ENCODE measurements at regions not wholly inside any gene's neighbourhood (a gene's known extent, or its start where the extent isn't known, plus 50 kb on each side); places are given as distances from the start of the nearest gene placed in this dataset.
"Not testable (repeated sequence)": the region's sequence is repeated elsewhere in the genome, so short reads cannot be mapped to it uniquely, and the experiment has no call there.

DNA sequence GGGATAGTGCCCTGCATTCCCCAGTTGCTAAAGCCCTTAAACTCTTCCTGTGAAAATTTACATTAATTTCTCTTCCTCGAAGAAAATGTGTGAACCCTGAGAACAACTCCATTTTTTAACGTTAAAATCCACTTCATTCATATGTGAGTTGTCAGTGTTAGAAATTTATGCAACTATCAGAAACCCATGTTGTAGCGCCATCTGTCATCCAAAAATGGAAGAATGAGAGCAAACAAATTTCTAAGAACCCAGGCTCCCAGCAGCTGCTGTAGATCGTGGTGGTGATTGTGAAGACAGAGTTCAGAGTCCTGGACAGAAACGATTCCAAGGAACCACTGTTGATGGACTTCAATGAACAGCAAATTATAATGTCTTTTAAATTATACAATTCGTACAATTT, 179.7 kb upstream of the NDN start:
- Histone ChIP-seq H3K9ac (ENCODE audit: low read length) (no peak overlapping the region), H3K4me3 (ENCODE audit: low read depth, low read length) (no peak overlapping the region), H3K4me1 (ENCODE audit: control insufficient read depth, insufficient read depth, low read length) (peaks cover 5% of the 10 kb centered on the region; the same call in 1 of the 2 replicates), H3K27ac (ENCODE audit: low read depth, low read length) (no peak overlapping the region), H3K36me3 (ENCODE audit: control insufficient read depth, insufficient read depth, low read length) (no peaks in the 10 kb centered on the region), H3K9me3 (ENCODE audit: control insufficient read depth, insufficient read depth, low read depth, low read length) (peaks cover 9% of the 10 kb centered on the region; the same call in 1 of the 2 replicates), H3K27me3 (ENCODE audit: control insufficient read depth, insufficient read depth, low read length) (no peaks in the 10 kb centered on the region; the same call in 1 of the 2 replicates)

DNA sequence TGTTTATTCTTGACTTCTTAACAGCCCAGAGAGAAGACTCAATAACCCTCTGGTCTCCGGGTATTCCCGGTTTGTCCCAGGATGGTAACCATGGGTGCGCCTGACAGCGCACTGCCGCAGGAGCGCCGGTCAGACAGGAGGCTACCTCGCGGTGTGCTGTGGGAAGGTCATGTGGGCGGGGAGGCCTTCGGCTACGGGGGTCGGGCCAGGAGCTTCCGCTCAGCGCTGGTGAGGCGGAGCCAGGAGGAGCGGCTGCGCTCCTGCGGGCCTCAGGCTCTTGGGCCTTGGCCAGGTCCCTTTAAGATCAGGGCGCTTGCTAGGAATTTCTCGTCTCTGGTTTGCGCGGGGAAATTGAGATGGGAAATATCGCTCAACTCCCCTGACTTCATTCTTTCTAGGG, 182.3 kb upstream of the NDN start:
- Histone ChIP-seq H3K9ac (ENCODE audit: low read length) (no peak overlapping the region), H3K4me3 (ENCODE audit: low read depth, low read length) (peak overlapping the region; percentile 48), H3K27ac (ENCODE audit: low read depth, low read length) (no peak overlapping the region), H3K36me3 (ENCODE audit: control insufficient read depth, insufficient read depth, low read length) (no peaks in the 10 kb centered on the region), H3K9me3 (ENCODE audit: control insufficient read depth, insufficient read depth, low read depth, low read length) (peaks cover 9% of the 10 kb centered on the region; the same call in 1 of the 2 replicates), H3K27me3 (ENCODE audit: control insufficient read depth, insufficient read depth, low read length) (no peaks in the 10 kb centered on the region; the same call in 1 of the 2 replicates), H3K4me1 (ENCODE audit: control insufficient read depth, insufficient read depth, low read length) (peaks cover 5% of the 10 kb centered on the region; the same call in 1 of the 2 replicates)

DNA sequence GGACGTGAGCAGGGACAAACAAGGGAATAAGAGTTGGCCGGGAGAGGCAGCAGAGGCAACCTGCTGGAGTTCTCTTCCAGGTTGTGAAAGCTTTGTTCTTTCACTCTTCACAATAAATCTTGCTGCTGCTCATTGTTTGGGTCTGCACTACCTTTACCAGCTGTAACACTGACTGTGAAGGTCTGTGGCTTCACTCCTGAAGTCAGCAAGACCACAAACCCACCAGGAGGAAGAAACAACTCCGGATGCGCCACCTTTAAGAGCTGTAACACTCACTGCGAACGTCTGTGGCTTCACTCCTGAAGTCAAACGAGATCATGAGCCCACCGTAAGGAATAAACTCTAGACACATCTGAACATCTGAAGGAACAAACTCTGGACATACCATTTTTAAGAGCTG, 186.5 kb upstream of the NDN start:
- Histone ChIP-seq H3K27me3 (ENCODE audit: control insufficient read depth, insufficient read depth, low read length) (peaks cover 15% of the 10 kb centered on the region; the same call in 1 of the 2 replicates), H3K9me3 (ENCODE audit: control insufficient read depth, insufficient read depth, low read depth, low read length) (peaks cover 10% of the 10 kb centered on the region; the same call in 1 of the 2 replicates)
- H3K4me3 ChIP-seq (ENCODE audit: low read depth, low read length); H3K27ac ChIP-seq (ENCODE audit: low read depth, low read length); H3K4me1 ChIP-seq (ENCODE audit: control insufficient read depth, insufficient read depth, low read length); H3K36me3 ChIP-seq (ENCODE audit: control insufficient read depth, insufficient read depth, low read length); H3K9ac ChIP-seq (ENCODE audit: low read length): not testable (repeated sequence)

DNA sequence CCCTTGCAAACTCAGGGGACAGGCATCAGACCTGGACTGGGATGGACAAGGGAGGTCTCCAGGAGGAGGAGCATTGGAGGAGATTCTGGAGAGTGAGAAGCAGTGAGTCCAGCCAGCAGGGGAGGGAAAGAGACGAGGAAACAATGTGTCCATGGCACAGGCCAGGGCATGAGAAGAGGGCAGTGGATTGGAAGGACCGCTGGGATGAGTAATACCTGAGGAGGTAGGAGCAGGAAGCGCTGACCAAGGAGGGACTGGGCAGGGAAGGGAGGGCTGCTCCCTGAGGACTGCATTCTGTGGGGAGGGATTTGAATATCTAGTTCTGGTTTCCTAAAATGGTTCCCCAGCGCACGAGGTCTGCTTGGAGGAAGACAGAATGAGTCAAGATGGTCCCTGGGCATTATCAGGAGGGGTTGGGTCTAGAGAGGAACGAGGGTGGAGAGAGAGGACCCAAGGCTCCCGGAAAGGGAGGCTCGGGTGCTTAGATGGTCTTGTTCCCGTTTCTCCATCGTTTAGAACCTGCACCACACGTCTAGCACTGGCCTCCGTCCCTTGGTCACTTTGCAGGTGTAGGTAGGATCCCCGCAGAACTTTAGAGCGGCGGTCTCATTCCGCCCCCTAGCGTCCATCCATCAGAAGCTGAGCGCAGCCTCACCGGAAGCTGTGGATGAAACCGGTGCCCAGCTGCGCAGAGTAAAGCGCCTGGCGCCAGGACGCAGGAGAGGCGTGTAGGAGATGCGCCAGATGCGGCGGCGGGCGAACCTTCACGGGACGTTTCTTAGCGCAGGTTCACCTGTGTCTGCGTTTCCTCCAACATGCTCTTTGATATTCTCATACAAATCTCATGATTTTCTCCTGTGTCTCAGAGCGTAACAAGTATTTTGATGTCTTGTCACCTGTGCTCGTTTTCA, 190.7 kb upstream of the NDN start:
- no peaks in the 10 kb centered on the region for H3K36me3 ChIP-seq (ENCODE audit: control insufficient read depth, insufficient read depth, low read length)
- H3K9ac ChIP-seq (ENCODE audit: low read length) = no peak overlapping the region
- peak overlapping the region; percentile 43 for H3K4me3 ChIP-seq (ENCODE audit: low read depth, low read length)
- peaks cover 18% of the 10 kb centered on the region; the same call in 1 of the 2 replicates for H3K9me3 ChIP-seq (ENCODE audit: control insufficient read depth, insufficient read depth, low read depth, low read length)
- H3K27ac ChIP-seq (ENCODE audit: low read depth, low read length) = no peak overlapping the region
- peaks cover 20% of the 10 kb centered on the region; the same call in 1 of the 2 replicates for H3K27me3 ChIP-seq (ENCODE audit: control insufficient read depth, insufficient read depth, low read length)
- H3K4me1 ChIP-seq (ENCODE audit: control insufficient read depth, insufficient read depth, low read length) = no peaks in the 10 kb centered on the region

DNA sequence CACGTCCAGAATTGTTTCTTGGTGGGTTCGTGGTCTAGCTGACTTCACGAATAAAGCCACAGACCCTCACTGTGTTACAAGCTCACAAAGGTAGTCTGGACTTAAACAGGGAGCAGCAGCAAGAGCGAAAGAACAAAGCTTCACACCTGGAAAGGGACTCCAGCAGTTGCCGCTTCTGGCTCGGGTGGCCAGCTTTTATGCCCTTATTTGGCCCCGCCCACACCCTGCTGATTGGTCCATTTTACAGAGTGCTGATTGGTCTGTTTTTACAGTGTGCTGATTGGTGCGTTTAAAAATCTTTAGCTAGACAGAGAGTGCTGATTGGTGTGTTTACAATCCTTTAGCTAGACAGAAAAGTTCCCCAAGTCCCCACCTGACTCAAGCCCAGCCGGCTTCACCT, 194.2 kb upstream of the NDN start:
- peaks cover 9% of the 10 kb centered on the region; the same call in 1 of the 2 replicates for H3K9me3 ChIP-seq (ENCODE audit: control insufficient read depth, insufficient read depth, low read depth, low read length)
- no peaks in the 10 kb centered on the region for H3K4me1 ChIP-seq (ENCODE audit: control insufficient read depth, insufficient read depth, low read length)
- H3K27me3 ChIP-seq (ENCODE audit: control insufficient read depth, insufficient read depth, low read length) = peaks cover 20% of the 10 kb centered on the region; the same call in 1 of the 2 replicates
- no peak overlapping the region for H3K9ac ChIP-seq (ENCODE audit: low read length)
- no peak overlapping the region for H3K4me3 ChIP-seq (ENCODE audit: low read depth, low read length)
- H3K27ac ChIP-seq (ENCODE audit: low read depth, low read length) = no peak overlapping the region
- no peaks in the 10 kb centered on the region for H3K36me3 ChIP-seq (ENCODE audit: control insufficient read depth, insufficient read depth, low read length)

DNA sequence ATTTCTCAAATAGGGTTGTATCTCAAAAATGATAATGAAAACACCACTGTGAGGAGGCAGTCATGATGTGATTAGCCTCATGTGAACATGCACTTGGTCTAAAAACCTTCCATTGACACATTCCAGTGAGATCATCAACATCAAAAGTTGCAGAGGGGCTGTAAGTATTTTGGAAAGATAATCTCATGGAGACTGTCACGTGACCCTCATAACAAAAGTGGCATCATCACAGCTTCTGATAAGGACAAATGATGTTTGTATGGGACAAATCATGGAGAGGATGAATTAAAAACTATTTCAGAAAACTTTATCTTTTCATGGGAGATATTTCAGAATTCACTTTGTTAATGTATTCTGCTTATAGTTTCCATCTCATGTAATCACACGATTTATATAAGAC, 203.1 kb upstream of the NDN start:
- no peak overlapping the region for H3K9ac ChIP-seq (ENCODE audit: low read length)
- no peak overlapping the region for H3K27ac ChIP-seq (ENCODE audit: low read depth, low read length)
- H3K4me3 ChIP-seq (ENCODE audit: low read depth, low read length) = no peak overlapping the region
- H3K36me3 ChIP-seq (ENCODE audit: control insufficient read depth, insufficient read depth, low read length) = no peaks in the 10 kb centered on the region
- no peaks in the 10 kb centered on the region; the same call in 1 of the 2 replicates for H3K27me3 ChIP-seq (ENCODE audit: control insufficient read depth, insufficient read depth, low read length)
- peaks cover 21% of the 10 kb centered on the region; the same call in 1 of the 2 replicates for H3K9me3 ChIP-seq (ENCODE audit: control insufficient read depth, insufficient read depth, low read depth, low read length)
- H3K4me1 ChIP-seq (ENCODE audit: control insufficient read depth, insufficient read depth, low read length) = no peaks in the 10 kb centered on the region

DNA sequence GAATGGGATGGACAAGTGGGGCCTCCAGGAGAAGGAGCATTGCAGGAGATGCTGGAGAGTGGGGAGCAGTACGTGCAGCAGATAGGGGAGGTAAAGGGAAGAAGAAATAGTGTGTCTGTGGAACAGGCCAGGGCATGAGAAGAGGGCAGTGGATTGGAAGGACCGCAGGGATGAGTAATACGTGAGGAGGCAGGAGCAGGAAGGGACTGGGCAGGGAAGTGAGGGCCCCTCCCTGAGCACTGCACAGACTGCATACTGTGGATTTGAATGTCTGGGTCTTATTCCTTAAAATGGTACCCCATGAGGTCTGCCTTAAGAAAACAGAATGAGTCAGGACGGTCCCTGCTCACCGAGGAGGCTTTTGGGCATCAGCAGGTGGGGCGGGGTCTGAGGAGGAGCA, 210.0 kb upstream of the NDN start:
- no peak overlapping the region for H3K9ac ChIP-seq (ENCODE audit: low read length)
- no peaks in the 10 kb centered on the region for H3K27me3 ChIP-seq (ENCODE audit: control insufficient read depth, insufficient read depth, low read length)
- H3K27ac ChIP-seq (ENCODE audit: low read depth, low read length) = no peak overlapping the region
- peak overlapping the region; percentile 43; the same call in 1 of the 2 replicates for H3K4me3 ChIP-seq (ENCODE audit: low read depth, low read length)
- no peaks in the 10 kb centered on the region for H3K36me3 ChIP-seq (ENCODE audit: control insufficient read depth, insufficient read depth, low read length)
- H3K9me3 ChIP-seq (ENCODE audit: control insufficient read depth, insufficient read depth, low read depth, low read length) = peaks cover 16% of the 10 kb centered on the region; the same call in 1 of the 2 replicates
- no peaks in the 10 kb centered on the region for H3K4me1 ChIP-seq (ENCODE audit: control insufficient read depth, insufficient read depth, low read length)

DNA sequence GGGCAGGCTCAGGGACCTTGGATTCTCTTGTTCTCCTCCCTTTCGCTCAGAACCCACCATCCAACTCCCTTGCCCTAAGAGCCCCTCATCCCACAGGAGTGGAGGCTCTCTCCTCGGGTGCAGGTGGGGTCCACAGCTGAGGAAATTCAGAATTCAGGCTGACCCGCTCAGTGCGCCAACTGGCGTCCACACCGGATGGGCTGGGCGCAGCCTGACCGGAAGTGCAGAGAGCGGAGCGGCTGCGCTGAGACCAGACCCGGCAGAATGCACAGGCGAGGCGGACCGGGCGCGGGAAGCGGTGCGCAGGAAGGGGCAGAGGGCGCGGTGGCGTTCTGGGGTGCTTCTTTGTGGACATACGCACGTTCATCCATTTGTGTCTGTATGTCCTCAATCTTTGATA, 210.4 kb upstream of the NDN start:
- Histone ChIP-seq H3K36me3 (ENCODE audit: control insufficient read depth, insufficient read depth, low read length) (no peaks in the 10 kb centered on the region), H3K9ac (ENCODE audit: low read length) (no peak overlapping the region), H3K4me1 (ENCODE audit: control insufficient read depth, insufficient read depth, low read length) (no peaks in the 10 kb centered on the region), H3K9me3 (ENCODE audit: control insufficient read depth, insufficient read depth, low read depth, low read length) (peaks cover 15% of the 10 kb centered on the region; the same call in 1 of the 2 replicates), H3K27ac (ENCODE audit: low read depth, low read length) (no peak overlapping the region), H3K4me3 (ENCODE audit: low read depth, low read length) (peak overlapping the region; percentile 43; the same call in 1 of the 2 replicates), H3K27me3 (ENCODE audit: control insufficient read depth, insufficient read depth, low read length) (no peaks in the 10 kb centered on the region)

DNA sequence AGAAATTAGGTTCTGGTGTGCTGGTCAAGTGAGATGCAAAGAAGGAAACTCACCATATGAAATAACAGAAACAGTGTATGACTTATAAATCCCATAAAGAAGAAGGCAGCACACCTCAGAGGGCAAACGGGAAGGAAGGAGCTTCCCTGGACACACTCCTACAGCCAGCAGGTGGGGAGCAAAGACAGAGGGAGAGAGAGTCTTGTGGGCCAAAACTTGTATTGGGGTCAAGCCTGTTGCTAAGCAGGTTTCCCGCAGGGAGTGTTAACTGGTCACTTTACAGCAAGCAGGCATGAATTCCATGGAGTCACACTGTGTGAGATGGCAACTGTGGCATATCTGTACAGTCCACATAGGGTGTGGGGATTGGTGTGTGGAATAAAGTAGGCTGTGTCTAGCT, 222.9 kb upstream of the NDN start:
- no peaks in the 10 kb centered on the region for H3K27me3 ChIP-seq (ENCODE audit: control insufficient read depth, insufficient read depth, low read length)
- no peaks in the 10 kb centered on the region for H3K4me1 ChIP-seq (ENCODE audit: control insufficient read depth, insufficient read depth, low read length)
- no peaks in the 10 kb centered on the region for H3K36me3 ChIP-seq (ENCODE audit: control insufficient read depth, insufficient read depth, low read length)
- H3K4me3 ChIP-seq (ENCODE audit: low read depth, low read length) = no peak overlapping the region
- no peak overlapping the region for H3K27ac ChIP-seq (ENCODE audit: low read depth, low read length)
- H3K9ac ChIP-seq (ENCODE audit: low read length) = no peak overlapping the region
- peaks cover 13% of the 10 kb centered on the region; the same call in 1 of the 2 replicates for H3K9me3 ChIP-seq (ENCODE audit: control insufficient read depth, insufficient read depth, low read depth, low read length)

DNA sequence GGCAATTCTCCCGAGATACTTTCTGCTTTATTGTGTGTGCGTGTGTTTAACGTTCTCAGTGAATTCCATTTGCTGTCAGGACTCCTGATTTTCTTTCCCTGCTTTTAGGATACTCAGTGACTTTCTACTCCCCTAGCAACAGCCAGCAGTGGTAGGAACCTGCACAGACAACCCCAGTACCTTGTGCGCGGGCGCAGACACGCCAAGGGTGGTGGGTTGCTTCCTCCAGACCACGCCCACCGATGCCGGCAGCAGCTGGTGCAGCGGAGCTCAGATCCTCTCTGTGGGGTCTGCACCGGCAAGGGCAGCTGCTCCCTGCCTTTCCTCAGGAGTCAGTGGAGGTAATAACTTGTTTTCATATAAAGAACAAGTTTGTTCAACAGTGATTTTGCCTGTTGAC, 225.1 kb upstream of the NDN start:
- Histone ChIP-seq H3K4me3 (ENCODE audit: low read depth, low read length) (peak overlapping the region; percentile 49), H3K9me3 (ENCODE audit: control insufficient read depth, insufficient read depth, low read depth, low read length) (peaks cover 11% of the 10 kb centered on the region; the same call in 1 of the 2 replicates), H3K27me3 (ENCODE audit: control insufficient read depth, insufficient read depth, low read length) (no peaks in the 10 kb centered on the region), H3K9ac (ENCODE audit: low read length) (no peak overlapping the region), H3K4me1 (ENCODE audit: control insufficient read depth, insufficient read depth, low read length) (no peaks in the 10 kb centered on the region), H3K36me3 (ENCODE audit: control insufficient read depth, insufficient read depth, low read length) (no peaks in the 10 kb centered on the region), H3K27ac (ENCODE audit: low read depth, low read length) (no peak overlapping the region)

DNA sequence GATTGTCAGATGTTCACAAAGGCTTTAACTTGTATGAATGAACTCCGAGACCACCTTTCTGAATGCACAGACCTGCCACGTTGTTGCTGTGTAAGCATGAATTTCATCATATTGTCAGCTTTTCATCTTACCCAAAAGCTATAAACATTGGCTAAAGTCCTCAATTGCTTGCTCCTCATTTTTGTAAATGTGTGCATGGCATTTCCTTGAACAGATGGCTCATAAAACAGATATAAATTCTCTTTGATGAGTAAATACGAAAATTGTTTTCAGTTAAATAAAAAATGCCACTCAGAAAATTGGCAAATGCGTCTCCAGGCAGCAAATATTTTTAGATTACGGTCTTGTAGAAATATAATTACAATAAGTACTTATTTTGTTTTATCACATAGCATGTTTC, 226.0 kb upstream of the NDN start:
- H3K27me3 ChIP-seq (ENCODE audit: control insufficient read depth, insufficient read depth, low read length) = no peaks in the 10 kb centered on the region
- no peaks in the 10 kb centered on the region for H3K4me1 ChIP-seq (ENCODE audit: control insufficient read depth, insufficient read depth, low read length)
- H3K9me3 ChIP-seq (ENCODE audit: control insufficient read depth, insufficient read depth, low read depth, low read length) = peaks cover 7% of the 10 kb centered on the region; the same call in 1 of the 2 replicates
- no peak overlapping the region for H3K4me3 ChIP-seq (ENCODE audit: low read depth, low read length)
- H3K27ac ChIP-seq (ENCODE audit: low read depth, low read length) = no peak overlapping the region
- H3K9ac ChIP-seq (ENCODE audit: low read length) = no peak overlapping the region
- no peaks in the 10 kb centered on the region for H3K36me3 ChIP-seq (ENCODE audit: control insufficient read depth, insufficient read depth, low read length)

Data from HUES6 (cell line).